Cardiac fibroblast (primary cell): ENCODE measurements at regions not wholly inside any gene's neighbourhood (a gene's known extent, or its start where the extent isn't known, plus 50 kb on each side); places are given as distances from the start of the nearest gene placed in this dataset.

Experiments used
- DNase-seq, 2 donors: peaks; one replicate each; pipeline versions ENCODE4 v3.0.0 to v3.0.0-alpha.2; 2010; ENCODE audit warnings: low read depth in 2 of 2
- H3K4me3 ChIP-seq, 2 donors: replicated peaks in 1 of 2; 1 replicate in 1 of 2; 2 replicates in 1 of 2; pipeline ENCODE4 v1.5.1; 2011; ENCODE audit warnings: low read depth in 2 of 2, low read length in 2 of 2, mild to moderate bottlenecking in 2 of 2, moderate library complexity in 1 of 2
- CTCF ChIP-seq: IDR thresholded peaks from one replicate; pipeline ENCODE4 v1.5.1; 2011; ENCODE audit warnings: low read depth, mild to moderate bottlenecking, low read length, inconsistent platforms

GRCh38 chr3:82194870-82195269 is 433.4 kb upstream of the GBE1 start:
- no peak overlapping the region for H3K4me3 ChIP-seq
- no peak for TF ChIP-seq CTCF
- DNase-seq: no peak

DNA sequence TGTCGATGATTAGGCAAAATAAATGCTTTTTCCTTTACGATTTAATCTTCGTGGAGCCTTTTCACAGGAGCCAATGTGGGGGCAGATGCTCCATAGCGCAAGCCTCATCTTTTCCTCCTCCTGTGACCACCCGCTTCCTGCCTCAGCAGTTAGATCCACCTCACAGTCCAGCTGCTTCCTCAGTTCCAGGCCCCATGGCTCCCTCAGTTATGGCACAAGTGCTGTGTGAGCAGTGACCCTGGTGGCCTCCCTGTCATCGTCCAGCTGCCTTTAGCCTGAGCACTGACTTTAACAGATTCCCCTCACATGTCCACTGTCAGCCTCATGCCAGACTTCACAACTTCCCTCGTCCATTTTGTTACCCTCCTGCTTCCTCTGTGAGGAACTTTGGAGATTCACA is 424.6 kb upstream of the GBE1 start:
- H3K4me3 ChIP-seq: no peak overlapping the region
- TF ChIP-seq CTCF: no peak
- no peak for DNase-seq

GRCh38 chr3:82179291-82179690 is 417.8 kb upstream of the GBE1 start:
- DNase-seq: no peak
- H3K4me3 ChIP-seq: no peak overlapping the region
- no peak for TF ChIP-seq CTCF

DNA sequence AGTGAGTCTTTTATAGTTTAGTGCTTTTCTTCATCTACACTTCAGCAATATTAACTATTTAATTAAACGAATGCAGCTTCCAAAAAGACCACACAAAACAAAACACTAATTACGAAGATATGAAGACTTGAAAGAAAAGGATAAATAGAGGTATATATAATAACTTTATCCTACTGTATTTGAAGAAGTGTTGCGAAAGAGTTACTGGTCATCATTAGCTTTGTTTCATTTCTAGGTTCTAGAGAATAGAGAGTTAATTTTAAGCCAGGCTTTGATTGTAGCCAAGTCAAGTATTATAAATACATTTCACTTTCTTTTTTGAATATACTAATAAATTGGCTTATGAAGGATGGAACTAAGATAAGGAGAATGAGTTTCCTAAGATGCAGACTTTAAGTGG is 416.8 kb upstream of the GBE1 start:
- no peak overlapping the region for H3K4me3 ChIP-seq
- DNase-seq: no peak
- no peak for TF ChIP-seq CTCF

- TF ChIP-seq CTCF: no peak
- no peak overlapping the region for H3K4me3 ChIP-seq
- no peak for DNase-seq
Observed at GRCh38 chr3:82177774-82178173, 416.3 kb upstream of the GBE1 start.

GRCh38 chr3:82165266-82165665 is 403.8 kb upstream of the GBE1 start:
- no peak for DNase-seq
- TF ChIP-seq CTCF: no peak
- H3K4me3 ChIP-seq: no peak overlapping the region

GRCh38 chr3:82163907-82164520 is 402.6 kb upstream of the GBE1 start:
- H3K4me3 ChIP-seq: no peak overlapping the region
- DNase-seq: peak; percentile 33 to 68
- peak; percentile 42 for TF ChIP-seq CTCF
